ENCODE measurements at regions not wholly inside any gene's neighbourhood (a gene's known extent, or its start where the extent isn't known, plus 50 kb on each side); places are given as distances from the start of the nearest gene placed in this dataset.

DNA sequence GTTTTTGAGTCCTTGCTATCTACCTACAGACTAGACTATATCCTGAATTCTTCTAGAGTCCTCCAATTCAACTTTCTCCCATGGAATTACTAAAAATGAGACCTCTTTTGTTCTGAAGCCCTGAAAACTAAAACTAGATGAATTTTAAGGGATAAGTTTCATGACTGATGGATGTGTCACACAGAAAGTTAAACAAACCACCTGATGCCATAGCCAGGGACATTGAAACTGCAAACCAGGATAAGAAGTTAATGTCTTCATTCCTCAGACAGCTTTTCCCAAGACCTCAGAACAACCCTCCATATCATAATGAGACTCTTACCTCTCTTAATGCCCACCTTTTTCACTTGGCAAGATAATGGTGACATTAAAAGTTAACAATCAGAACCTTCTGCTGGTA, 81.5 kb upstream of the PTPN13 start:
- TF ChIP-seq ZNF274 (IDR thresholded peaks at IDR 0.05; ENCODE audit: low read depth, low read length) (no peak), SUZ12 (IDR thresholded peaks at IDR 0.05; ENCODE audit: extremely low read depth, insufficient read depth, insufficient read length) (no peak)

Data from NT2/D1 (cell line).